ENCODE measurements at regions not wholly inside any gene's neighbourhood (a gene's known extent, or its start where the extent isn't known, plus 50 kb on each side); places are given as distances from the start of the nearest gene placed in this dataset.

GRCh38 chrX:134727363-134727762, 69.1 kb upstream of the PLAC1 start:
- Histone ChIP-seq H3K4me3 (no peak overlapping the region), H3K4me1 (ENCODE audit: low read depth) (no peaks in the 10 kb centered on the region), H3K36me3 (no peaks in the 10 kb centered on the region), H3K9me3 (ENCODE audit: low read depth) (no peaks in the 10 kb centered on the region), H3K27ac (no peak overlapping the region), H3K27me3 (no peaks in the 10 kb centered on the region)
- TF ChIP-seq CTCF (IDR thresholded peaks at IDR 0.05; ENCODE audit: low read depth, low read length): peak; percentile 34
- DNase-seq (ENCODE audit: low read depth in 1 of 2, low spot score in 1 of 2): peak in 1 of 2 donors; percentile 33

- Histone ChIP-seq H3K4me3 (no peak overlapping the region), H3K4me1 (ENCODE audit: low read depth) (no peaks in the 10 kb centered on the region), H3K9me3 (ENCODE audit: low read depth) (no peaks in the 10 kb centered on the region), H3K27me3 (no peaks in the 10 kb centered on the region), H3K27ac (no peak overlapping the region), H3K36me3 (no peaks in the 10 kb centered on the region)
- no peak for DNase-seq (ENCODE audit: low read depth in 1 of 2, low spot score in 1 of 2)
- TF ChIP-seq CTCF (IDR thresholded peaks at IDR 0.05; ENCODE audit: low read depth, low read length): no peak
These were observed 66.9 kb upstream of the PLAC1 start for GRCh38 chrX:134725103-134725690.

GRCh38 chrX:134721766-134722532, 63.7 kb upstream of the PLAC1 start:
- Histone ChIP-seq H3K27ac (no peak overlapping the region), H3K27me3 (no peaks in the 10 kb centered on the region), H3K9me3 (ENCODE audit: low read depth) (no peaks in the 10 kb centered on the region), H3K4me1 (ENCODE audit: low read depth) (no peaks in the 10 kb centered on the region), H3K36me3 (no peaks in the 10 kb centered on the region), H3K4me3 (no peak overlapping the region)
- TF ChIP-seq CTCF (IDR thresholded peaks at IDR 0.05; ENCODE audit: low read depth, low read length): no peak
- peak in 1 of 2 donors; percentile 22 for DNase-seq (ENCODE audit: low read depth in 1 of 2, low spot score in 1 of 2)

GRCh38 chrX:134718966-134719317, 60.7 kb upstream of the PLAC1 start:
- Histone ChIP-seq H3K36me3 (no peaks in the 10 kb centered on the region), H3K27ac (no peak overlapping the region), H3K27me3 (no peaks in the 10 kb centered on the region), H3K4me3 (no peak overlapping the region), H3K9me3 (ENCODE audit: low read depth) (no peaks in the 10 kb centered on the region), H3K4me1 (ENCODE audit: low read depth) (no peaks in the 10 kb centered on the region)
- peak in 1 of 2 donors; percentile 56 for DNase-seq (ENCODE audit: low read depth in 1 of 2, low spot score in 1 of 2)
- TF ChIP-seq CTCF (IDR thresholded peaks at IDR 0.05; ENCODE audit: low read depth, low read length): no peak

GRCh38 chrX:134718105-134718965, 60.1 kb upstream of the PLAC1 start:
- H3K27me3 ChIP-seq: no peaks in the 10 kb centered on the region
- H3K9me3 ChIP-seq (ENCODE audit: low read depth): no peaks in the 10 kb centered on the region
- no peaks in the 10 kb centered on the region for H3K4me1 ChIP-seq (ENCODE audit: low read depth)
- H3K27ac ChIP-seq: no peak overlapping the region
- no peak overlapping the region for H3K4me3 ChIP-seq
- peak in 1 of 2 donors; percentile 92 for DNase-seq (ENCODE audit: low read depth in 1 of 2, low spot score in 1 of 2)
- no peaks in the 10 kb centered on the region for H3K36me3 ChIP-seq
- TF ChIP-seq CTCF (IDR thresholded peaks at IDR 0.05; ENCODE audit: low read depth, low read length): no peak

Measured in cardiac muscle cell (in vitro differentiated cells and primary cell).